ENCODE measurements at regions not wholly inside any gene's neighbourhood (a gene's known extent, or its start where the extent isn't known, plus 50 kb on each side); places are given as distances from the start of the nearest gene placed in this dataset.

DNA sequence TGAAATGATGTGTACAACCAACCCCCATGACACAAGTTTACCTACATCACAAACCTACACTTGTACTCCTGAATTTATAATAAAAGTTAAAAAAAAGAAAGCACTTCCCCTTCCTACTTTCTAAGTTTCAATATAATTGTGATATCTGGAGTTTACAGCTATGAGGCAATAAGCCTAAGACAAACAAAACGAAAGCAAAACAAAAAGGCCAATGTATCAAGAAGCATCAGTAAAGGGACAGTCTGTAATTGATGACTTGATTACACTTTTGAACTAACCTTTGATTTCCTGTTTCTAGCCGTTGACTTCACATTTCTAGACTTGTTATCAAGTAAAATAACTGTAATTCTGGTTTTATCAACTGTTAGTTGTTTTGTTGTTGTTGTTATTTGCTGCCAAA lies 187.5 kb upstream of the CNTN3 start:
- no peak overlapping the region for H3K4me2 ChIP-seq
- no peak overlapping the region for H3K4me3 ChIP-seq
- H3K27ac ChIP-seq = no peak overlapping the region
- H4K20me1 ChIP-seq = no peaks in the 10 kb centered on the region
- no peak overlapping the region for H3K9ac ChIP-seq
- H3K4me1 ChIP-seq = no peaks in the 10 kb centered on the region; a peak in 2 of 20 replicates
- H3K9me3 ChIP-seq (replicated peaks in 1 of 11) = peaks cover 0 to 12% (median 5%) of the 10 kb centered on the region in 11 experiments; a peak in 5 of 22 replicates
- no peaks in the 10 kb centered on the region for H3K36me3 ChIP-seq
- H3K27me3 ChIP-seq = no peaks in the 10 kb centered on the region
- no peak for TF ChIP-seq Cebpa-rat (IDR thresholded peaks at IDR 0.05)

GRCh38 chr3:74789111-74789510 lies 174.7 kb upstream of the CNTN3 start:
- H3K4me1 ChIP-seq = no peaks in the 10 kb centered on the region
- no peak overlapping the region for H3K4me2 ChIP-seq
- no peak overlapping the region for H3K9ac ChIP-seq
- no peaks in the 10 kb centered on the region for H4K20me1 ChIP-seq
- peaks cover 0 to 6% (median 2%) of the 10 kb centered on the region in 11 experiments; a peak in 12 of 22 replicates for H3K9me3 ChIP-seq (replicated peaks in 1 of 11)
- H3K4me3 ChIP-seq = no peak overlapping the region
- H3K27me3 ChIP-seq = no peaks in the 10 kb centered on the region
- H3K27ac ChIP-seq = no peak overlapping the region
- H3K36me3 ChIP-seq = no peaks in the 10 kb centered on the region
- no peak for TF ChIP-seq Cebpa-rat (IDR thresholded peaks at IDR 0.05)

GRCh38 chr3:74787011-74787410 lies 172.6 kb upstream of the CNTN3 start:
- Histone ChIP-seq H3K9ac (no peak overlapping the region), H4K20me1 (no peaks in the 10 kb centered on the region), H3K27ac (no peak overlapping the region), H3K9me3 (replicated peaks in 1 of 11) (no peaks in the 10 kb centered on the region), H3K36me3 (no peaks in the 10 kb centered on the region), H3K4me3 (no peak overlapping the region), H3K4me2 (no peak overlapping the region), H3K27me3 (no peaks in the 10 kb centered on the region), H3K4me1 (no peaks in the 10 kb centered on the region)
- TF ChIP-seq Cebpa-rat (IDR thresholded peaks at IDR 0.05) = no peak

GRCh38 chr3:74771401-74771800 lies 156.9 kb upstream of the CNTN3 start:
- no peak for TF ChIP-seq Cebpa-rat (IDR thresholded peaks at IDR 0.05)
- Histone ChIP-seq H3K4me1 (no peaks in the 10 kb centered on the region), H3K36me3 (no peaks in the 10 kb centered on the region), H3K4me3 (no peak overlapping the region), H3K9ac (no peak overlapping the region), H3K9me3 (replicated peaks in 1 of 11) (no peaks in the 10 kb centered on the region), H3K27me3 (no peaks in the 10 kb centered on the region), H3K4me2 (no peak overlapping the region), H3K27ac (no peak overlapping the region), H4K20me1 (no peaks in the 10 kb centered on the region)

GRCh38 chr3:74768010-74768409 lies 153.6 kb upstream of the CNTN3 start:
- Histone ChIP-seq H3K9me3 (replicated peaks in 1 of 11) (no peaks in the 10 kb centered on the region), H4K20me1 (no peaks in the 10 kb centered on the region), H3K36me3 (no peaks in the 10 kb centered on the region), H3K9ac (no peak overlapping the region), H3K4me1 (no peaks in the 10 kb centered on the region), H3K4me2 (no peak overlapping the region), H3K27me3 (no peaks in the 10 kb centered on the region), H3K4me3 (no peak overlapping the region), H3K27ac (no peak overlapping the region)
- TF ChIP-seq Cebpa-rat (IDR thresholded peaks at IDR 0.05) = no peak

GRCh38 chr3:74766405-74766804 lies 151.9 kb upstream of the CNTN3 start:
- no peak overlapping the region for H3K27ac ChIP-seq
- H3K36me3 ChIP-seq = no peaks in the 10 kb centered on the region
- H3K4me1 ChIP-seq = no peaks in the 10 kb centered on the region
- TF ChIP-seq Cebpa-rat (IDR thresholded peaks at IDR 0.05) = no peak
- H3K9ac ChIP-seq = no peak overlapping the region
- H3K27me3 ChIP-seq = no peaks in the 10 kb centered on the region
- H4K20me1 ChIP-seq = no peaks in the 10 kb centered on the region
- H3K9me3 ChIP-seq (replicated peaks in 1 of 11) = no peaks in the 10 kb centered on the region
- no peak overlapping the region for H3K4me3 ChIP-seq
- H3K4me2 ChIP-seq = no peak overlapping the region

- H3K4me2 ChIP-seq = no peak overlapping the region
- TF ChIP-seq Cebpa-rat (IDR thresholded peaks at IDR 0.05) = no peak
- no peaks in the 10 kb centered on the region for H3K4me1 ChIP-seq
- no peaks in the 10 kb centered on the region for H3K36me3 ChIP-seq
- H3K27ac ChIP-seq = no peak overlapping the region
- H3K4me3 ChIP-seq = no peak overlapping the region
- no peaks in the 10 kb centered on the region for H3K9me3 ChIP-seq (replicated peaks in 1 of 11)
- no peak overlapping the region for H3K9ac ChIP-seq
- no peaks in the 10 kb centered on the region for H3K27me3 ChIP-seq
- H4K20me1 ChIP-seq = no peaks in the 10 kb centered on the region
Observed at GRCh38 chr3:74763830-74764229, 149.4 kb upstream of the CNTN3 start.

DNA sequence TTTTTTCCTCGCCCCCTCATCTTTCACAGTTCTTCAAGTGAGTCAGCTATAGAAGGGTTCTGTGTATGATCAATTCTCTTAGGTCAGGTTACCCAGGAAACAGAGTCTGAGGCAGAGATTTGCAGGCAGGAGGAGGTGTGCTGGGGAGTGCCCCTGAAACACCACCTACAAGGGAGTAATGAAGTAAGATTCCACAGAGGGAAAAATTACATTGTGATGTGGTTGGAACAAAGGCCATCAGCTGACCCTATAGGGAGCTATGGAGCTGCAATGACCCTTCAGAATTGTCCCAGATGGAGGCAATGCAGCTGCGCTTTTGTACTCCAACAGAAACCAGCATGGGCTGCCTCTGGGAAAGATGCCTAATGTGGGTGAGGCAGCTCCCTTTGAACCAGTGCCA lies 142.2 kb upstream of the CNTN3 start:
- no peaks in the 10 kb centered on the region for H4K20me1 ChIP-seq
- H3K9me3 ChIP-seq (replicated peaks in 1 of 11) = no peaks in the 10 kb centered on the region
- no peaks in the 10 kb centered on the region for H3K4me1 ChIP-seq
- no peaks in the 10 kb centered on the region for H3K36me3 ChIP-seq
- H3K27me3 ChIP-seq = no peaks in the 10 kb centered on the region
- TF ChIP-seq Cebpa-rat (IDR thresholded peaks at IDR 0.05) = no peak
- H3K27ac ChIP-seq = no peak overlapping the region
- H3K4me3 ChIP-seq = no peak overlapping the region
- no peak overlapping the region for H3K4me2 ChIP-seq
- H3K9ac ChIP-seq = no peak overlapping the region

DNA sequence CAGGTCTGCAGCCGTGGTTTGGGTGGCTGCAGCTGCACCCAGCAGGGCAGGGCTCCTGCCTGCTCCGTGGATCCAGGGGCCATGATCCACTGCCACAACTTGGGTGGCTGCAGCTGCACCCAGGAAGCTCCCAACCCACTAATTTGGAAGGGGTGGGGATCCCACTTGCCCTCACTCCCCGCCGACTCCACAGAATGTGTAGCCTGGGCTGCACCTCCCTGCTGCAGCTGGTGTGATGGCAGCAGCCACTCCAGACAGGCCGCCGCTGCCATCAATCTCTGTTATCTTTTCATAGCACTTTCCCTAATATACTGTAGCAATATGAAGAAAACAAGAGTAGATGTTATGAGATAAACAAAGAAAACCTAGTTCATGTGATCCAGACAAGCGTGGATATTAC lies 137.8 kb upstream of the CNTN3 start:
- H3K27ac ChIP-seq = no peak overlapping the region

GRCh38 chr3:74751775-74752174 lies 137.3 kb upstream of the CNTN3 start:
- H3K27me3 ChIP-seq = no peaks in the 10 kb centered on the region
- H3K36me3 ChIP-seq = no peaks in the 10 kb centered on the region
- H3K4me3 ChIP-seq = no peak overlapping the region
- H4K20me1 ChIP-seq = no peaks in the 10 kb centered on the region
- H3K9me3 ChIP-seq (replicated peaks in 1 of 11) = no peaks in the 10 kb centered on the region
- H3K9ac ChIP-seq = no peak overlapping the region
- H3K4me2 ChIP-seq = no peak overlapping the region
- H3K27ac ChIP-seq = no peak overlapping the region
- no peaks in the 10 kb centered on the region for H3K4me1 ChIP-seq
- TF ChIP-seq Cebpa-rat (IDR thresholded peaks at IDR 0.05) = no peak

More for the DNA sequence above, 137.8 kb upstream of the CNTN3 start:
- Histone ChIP-seq H4K20me1 (no peaks in the 10 kb centered on the region), H3K4me1 (no peaks in the 10 kb centered on the region), H3K36me3 (no peaks in the 10 kb centered on the region), H3K4me3 (no peak overlapping the region), H3K4me2 (no peak overlapping the region), H3K27me3 (no peaks in the 10 kb centered on the region), H3K9me3 (replicated peaks in 1 of 11) (no peaks in the 10 kb centered on the region), H3K9ac (no peak overlapping the region)
- TF ChIP-seq Cebpa-rat (IDR thresholded peaks at IDR 0.05) = no peak

GRCh38 chr3:74750901-74751300 lies 136.4 kb upstream of the CNTN3 start:
- no peak overlapping the region for H3K4me2 ChIP-seq
- H3K27ac ChIP-seq = no peak overlapping the region
- no peaks in the 10 kb centered on the region for H3K27me3 ChIP-seq
- TF ChIP-seq Cebpa-rat (IDR thresholded peaks at IDR 0.05) = no peak
- no peaks in the 10 kb centered on the region for H3K9me3 ChIP-seq (replicated peaks in 1 of 11)
- no peaks in the 10 kb centered on the region for H3K4me1 ChIP-seq
- no peaks in the 10 kb centered on the region for H4K20me1 ChIP-seq
- no peak overlapping the region for H3K4me3 ChIP-seq
- H3K9ac ChIP-seq = no peak overlapping the region
- H3K36me3 ChIP-seq = no peaks in the 10 kb centered on the region

Measured in BLaER1 treated with 17β-estradiol and CSF1 and Interleukin-3, amounts not matched to agents 10 nM and 100 nM (cell line).